PC-3 (cell line): ENCODE measurements at regions not wholly inside any gene's neighbourhood (a gene's known extent, or its start where the extent isn't known, plus 50 kb on each side); places are given as distances from the start of the nearest gene placed in this dataset.

ENCODE experiments used
- EZH2 ChIP-seq: fragments of 300-600 bp; sonication (generic); IDR thresholded peaks from one replicate; pipeline ENCODE4 v1.6.1; 2017; ENCODE audit warnings: antibody characterized with exemption, mild to moderate bottlenecking, low read length; ENCODE audit not compliant: unreplicated experiment
- EZH2phosphoT487 ChIP-seq: fragments of 300-600 bp; sonication (generic); IDR thresholded peaks from 2 replicates; pipeline ENCODE4 v1.6.1; 2018; ENCODE audit warnings: mild to moderate bottlenecking, antibody characterized with exemption, low read length, borderline replicate concordance

GRCh38 chr11:128189823-128190222 lies 397.5 kb downstream of the ETS1 start:
- no peak for TF ChIP-seq EZH2
- TF ChIP-seq EZH2phosphoT487, result no peak
